ENCODE measurements at regions not wholly inside any gene's neighbourhood (a gene's known extent, or its start where the extent isn't known, plus 50 kb on each side); places are given as distances from the start of the nearest gene placed in this dataset.

DNA sequence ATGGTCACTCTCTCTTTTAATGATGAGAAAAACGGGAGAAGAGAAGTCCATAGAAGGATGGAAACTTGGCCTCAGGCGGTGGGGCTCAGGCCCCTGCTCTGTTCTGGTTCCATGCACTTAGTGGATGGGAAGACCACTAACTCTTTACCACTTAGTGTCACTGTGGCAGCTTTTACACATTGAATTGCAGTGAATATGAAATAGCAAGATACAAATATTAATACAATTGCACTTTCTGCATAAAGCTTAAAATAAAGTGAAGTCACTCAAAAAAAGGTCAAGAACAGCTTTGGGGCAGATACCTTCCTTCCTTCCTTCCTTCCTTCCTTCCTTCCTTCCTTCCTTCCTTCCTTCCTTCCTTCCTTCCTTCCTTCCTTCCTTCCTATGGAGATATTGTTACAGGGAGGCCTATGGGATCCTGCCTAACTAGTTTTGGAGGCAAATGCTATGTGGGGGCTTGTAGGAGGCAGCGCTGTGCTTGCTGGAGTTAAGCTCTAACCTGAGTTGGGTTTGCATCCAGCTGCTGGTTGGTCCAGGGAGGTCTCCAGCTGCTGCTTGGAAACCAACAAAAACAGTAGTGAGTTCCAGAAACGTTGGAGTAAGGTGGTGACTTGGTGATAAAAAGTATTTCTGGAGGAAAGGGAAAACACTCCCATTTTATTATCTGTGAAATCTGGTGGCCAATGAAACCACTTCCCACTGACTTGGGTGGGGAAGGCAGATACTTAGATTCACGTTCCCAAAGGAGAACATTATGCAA is 62.3 kb upstream of the NKX2-2 start:
- no peak for DNase-seq

DNA sequence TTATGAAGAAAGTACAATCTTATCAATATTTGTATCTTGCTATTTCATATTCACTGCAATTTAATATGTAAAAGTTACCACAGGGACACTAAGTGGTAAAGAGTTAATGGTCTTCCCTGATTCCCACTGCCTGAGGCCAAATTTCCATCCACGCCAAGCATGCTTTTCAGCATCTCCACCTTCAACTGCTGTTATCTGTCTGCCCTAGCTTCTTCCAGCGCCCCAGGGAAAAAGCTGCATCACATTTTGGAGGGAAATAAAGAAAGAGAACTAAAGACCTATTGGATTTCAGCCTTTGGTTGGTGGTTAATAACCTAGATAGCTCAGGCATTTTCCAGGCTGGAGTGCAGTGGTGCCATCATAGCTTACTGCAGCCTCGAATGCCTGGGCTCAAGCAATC is 61.3 kb upstream of the NKX2-2 start:
- no peak for DNase-seq

DNA sequence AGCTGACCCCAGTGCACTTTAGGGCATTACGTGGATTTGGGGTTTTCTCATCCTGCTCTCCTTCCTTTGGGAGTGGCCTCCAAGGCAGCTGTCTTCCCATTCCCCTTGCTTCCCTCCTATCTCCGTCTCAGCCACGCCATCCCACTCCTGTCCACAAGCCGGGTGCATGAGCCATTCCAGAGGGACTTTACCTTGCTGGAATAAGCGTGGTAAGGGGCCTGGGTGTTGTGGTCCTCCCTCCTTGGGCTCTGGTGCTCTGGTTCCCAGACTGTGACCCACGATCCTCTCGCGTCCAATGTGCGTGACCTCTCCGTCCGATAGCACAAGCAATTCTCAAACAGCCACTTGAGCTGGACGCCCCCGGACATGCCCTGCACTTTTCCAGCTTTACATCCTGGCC is 60.6 kb upstream of the NKX2-2 start:
- no peak for DNase-seq

DNA sequence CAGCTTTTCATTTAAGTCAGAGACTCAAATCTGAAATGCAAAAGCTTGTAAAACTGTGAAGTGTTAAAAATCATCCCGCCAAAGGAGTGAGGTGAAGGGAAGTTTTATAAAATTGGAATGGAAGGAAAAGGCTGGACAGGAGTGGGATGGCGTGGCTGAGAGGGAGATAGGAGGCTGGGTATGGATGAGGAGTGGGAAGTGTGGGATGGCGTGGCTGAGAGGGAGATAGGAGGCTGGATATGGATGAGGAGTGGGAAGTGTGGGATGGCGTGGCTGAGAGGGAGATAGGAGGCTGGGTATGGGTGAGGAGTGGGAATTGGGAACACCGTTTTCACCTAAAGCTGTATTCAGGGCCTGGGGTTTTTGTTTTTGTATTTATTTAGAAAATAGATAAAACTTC is 59.4 kb upstream of the NKX2-2 start:
- no peak for DNase-seq

DNA sequence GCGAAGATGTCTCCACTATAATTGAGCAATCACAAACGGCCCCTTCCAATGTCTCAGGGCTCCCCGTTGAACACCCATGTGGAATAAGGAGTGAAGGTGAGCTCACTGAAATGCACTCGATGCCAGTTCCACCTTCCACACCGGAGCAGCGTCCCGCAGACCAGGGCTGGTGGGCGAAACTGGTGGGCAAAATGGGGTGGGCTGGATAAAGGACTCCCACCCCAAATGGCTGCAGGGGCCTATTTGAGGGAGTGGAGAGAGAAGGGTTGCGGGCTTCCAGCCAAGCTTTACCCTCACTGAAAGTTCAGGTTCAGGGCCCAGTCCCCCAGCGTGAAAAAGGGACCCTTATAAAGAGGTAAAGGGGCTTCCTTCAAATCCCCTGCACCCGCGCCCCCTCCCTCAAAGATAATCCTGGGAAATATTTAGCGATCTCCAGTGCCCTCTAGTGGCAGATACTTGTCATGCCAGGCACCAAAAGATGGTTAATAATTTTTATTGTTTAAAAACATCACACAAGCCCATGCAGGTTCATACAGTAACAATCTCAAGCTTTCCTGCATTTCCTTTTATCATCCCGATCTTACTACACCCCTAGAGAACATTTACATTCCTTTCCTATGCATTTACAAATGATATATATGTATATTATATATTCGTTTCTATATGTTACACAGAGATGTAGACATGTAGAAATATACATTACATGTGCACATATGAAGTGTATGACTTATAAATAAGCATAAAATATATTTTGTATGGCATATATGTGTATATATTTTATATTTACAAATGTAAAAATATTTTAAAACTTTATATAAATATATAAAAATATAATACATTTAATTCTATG is 58.2 kb upstream of the NKX2-2 start:
- DNase-seq: peak; percentile 2

DNA sequence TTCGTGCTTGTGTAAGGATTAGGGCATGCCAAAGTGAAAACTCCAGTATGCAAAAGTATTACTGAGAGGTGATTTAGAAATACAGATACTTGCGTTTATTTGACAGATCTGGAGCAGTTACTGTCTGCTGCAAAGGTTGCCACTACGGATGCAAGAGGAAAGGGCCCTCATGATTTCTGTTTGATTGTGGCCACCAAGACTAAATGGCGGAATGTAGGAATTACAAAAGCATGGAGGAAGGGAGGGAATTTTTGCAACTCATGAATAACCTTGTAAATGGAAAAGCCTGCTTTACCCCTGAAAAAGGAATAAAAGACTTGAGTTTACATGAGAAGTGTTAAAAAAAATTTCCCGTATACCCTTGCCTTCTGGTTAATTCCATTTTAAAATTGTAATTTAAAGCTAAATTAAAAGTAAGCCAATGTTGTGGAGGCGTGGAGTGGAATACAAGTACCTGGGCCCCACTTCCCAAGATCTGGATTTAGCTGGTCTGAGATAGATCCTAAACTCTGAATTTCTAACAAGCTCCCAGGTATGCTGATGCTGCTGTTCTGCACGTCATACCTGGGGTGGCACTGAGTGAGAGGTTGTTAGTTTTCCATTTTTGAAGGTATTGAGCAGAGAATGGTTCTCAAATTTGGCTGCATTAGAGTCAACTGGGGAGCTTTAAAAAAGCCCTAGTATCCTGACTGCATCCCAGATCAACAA is 56.6 kb upstream of the NKX2-2 start:
- no peak for DNase-seq

DNA sequence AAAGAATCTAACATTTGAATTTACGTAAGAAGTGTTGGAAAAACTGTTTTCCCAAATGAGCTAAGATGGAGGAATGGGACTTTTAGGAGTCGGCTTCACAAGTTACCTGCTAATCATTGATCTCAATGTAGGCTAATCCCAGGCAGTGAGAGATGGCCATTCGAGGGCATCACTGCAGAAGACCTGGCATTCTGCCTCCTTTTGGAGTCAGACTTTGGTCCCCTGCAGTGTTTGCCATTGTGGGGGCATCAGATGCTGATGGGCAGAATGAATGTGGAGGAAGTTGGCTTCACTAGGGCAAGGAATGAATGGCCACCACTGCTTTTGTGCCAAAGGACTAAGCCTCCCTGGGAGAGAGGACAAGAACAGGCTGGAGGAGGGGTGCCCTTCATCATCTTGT is 55.7 kb upstream of the NKX2-2 start:
- DNase-seq: no peak

DNA sequence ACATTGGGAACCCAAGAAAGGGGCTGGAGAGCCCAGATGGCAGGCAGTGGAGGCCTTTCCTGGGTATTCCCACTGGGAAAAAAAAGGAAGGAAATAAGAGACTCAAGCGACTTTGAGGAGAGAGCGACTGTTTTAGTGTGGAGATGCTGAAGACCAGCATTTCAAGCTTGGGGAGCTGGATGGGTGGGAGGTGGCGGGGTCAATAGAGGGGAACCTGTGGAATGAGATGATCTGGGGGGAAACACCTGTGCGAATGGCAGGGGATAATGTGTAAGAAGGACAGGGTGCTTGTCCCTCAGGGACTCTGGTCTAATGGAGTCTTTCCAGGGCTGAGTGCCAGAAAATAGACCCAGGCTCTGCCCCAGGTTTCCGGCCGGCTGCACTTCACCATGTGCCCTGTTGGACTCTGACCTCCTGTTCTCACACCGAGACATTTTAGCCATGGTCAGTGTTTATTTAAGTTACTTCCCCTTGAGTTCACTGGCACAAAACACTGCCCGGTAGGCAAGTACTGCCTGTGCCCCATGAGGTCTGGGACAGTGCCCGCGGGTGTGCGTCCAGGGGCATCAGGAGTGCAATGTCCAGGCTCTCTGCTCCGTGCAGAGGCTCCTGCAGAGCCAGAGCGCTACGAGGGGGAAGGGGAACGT is 50.4 kb upstream of the NKX2-2 start:
- peak; percentile 9 for DNase-seq

Measured in renal pelvis (tissue), 1 donor.